HEK293 (cell line): ENCODE measurements at regions not wholly inside any gene's neighbourhood (a gene's known extent, or its start where the extent isn't known, plus 50 kb on each side); places are given as distances from the start of the nearest gene placed in this dataset.

Experiments used
- CTCF ChIA-PET: fragments of 350-600 bp; formaldehyde crosslinking; extraction: SDS; loops from one replicate; lab custom pipeline; 2021; ENCODE audit warnings: antibody characterized with exemption; lab: Yijun Ruan, JAX
- POLR2A ChIA-PET: fragments of 300-600 bp; formaldehyde crosslinking; extraction: SDS; loops from one replicate; lab custom pipeline; 2020; ENCODE audit warnings: antibody characterized with exemption, inconsistent platforms; lab: Yijun Ruan, JAX
- H3K27ac ChIP-seq: fragments of 200-500 bp; sonication (Bioruptor generic); 2 replicates; pipeline ENCODE4 v1.5.1; 2014; ENCODE audit warnings: low read depth, low read length, control low read depth, inconsistent platforms; ENCODE audit errors: extremely low read depth
- H3K36me3 ChIP-seq, 2 experiments: fragments of 200-500 bp in 1 of 2; sonication (Bioruptor generic) in 1 of 2; 1 replicate in 1 of 2; 2 replicates in 1 of 2; pipeline ENCODE4 v1.5.1; 2014 to 2017; ENCODE audit warnings: inconsistent platforms in 2 of 2, low read length in 2 of 2; ENCODE audit not compliant: control insufficient read depth in 2 of 2, insufficient read depth in 1 of 2
- H3K4me1 ChIP-seq: fragments of 200-500 bp; sonication (Bioruptor generic); 2 replicates; pipeline ENCODE4 v1.5.1; 2014; ENCODE audit warnings: mild to moderate bottlenecking, low read length, inconsistent platforms; ENCODE audit not compliant: control insufficient read depth, insufficient read depth
- H3K4me3 ChIP-seq: 2 replicates; pipeline ENCODE4 v1.5.1; 2011; ENCODE audit warnings: low read depth, mild to moderate bottlenecking, control low read depth, low read length, moderate library complexity
- H3K9me3 ChIP-seq: fragments of 200-500 bp; sonication (Bioruptor generic); 2 replicates; pipeline ENCODE4 v1.5.1; 2014; ENCODE audit warnings: low read depth, low read length, inconsistent platforms; ENCODE audit not compliant: control insufficient read depth, insufficient read depth
- BCL11A ChIP-seq: fragments of 450-650 bp; formaldehyde crosslinking; IDR thresholded peaks from 2 replicates; pipeline ENCODE4 v1.5.1; 2016; ENCODE audit warnings: low read depth, missing biosample characterization, missing genetic modification characterization
- BCL6B ChIP-seq: fragments of 450-650 bp; formaldehyde crosslinking; IDR thresholded peaks from 2 replicates; pipeline ENCODE4 v1.5.1; 2017; ENCODE audit warnings: missing biosample characterization, missing genetic modification characterization
- FEZF1 ChIP-seq: fragments of 450-650 bp; formaldehyde crosslinking; IDR thresholded peaks from 2 replicates; pipeline ENCODE4 v1.5.1; 2016; ENCODE audit warnings: missing biosample characterization, missing genetic modification characterization
- GLIS1 ChIP-seq: fragments of 450-650 bp; formaldehyde crosslinking; IDR thresholded peaks from 2 replicates; pipeline ENCODE4 v1.5.1; 2016; ENCODE audit warnings: missing biosample characterization, missing genetic modification characterization
- MYNN ChIP-seq: fragments of 450-650 bp; formaldehyde crosslinking; IDR thresholded peaks from 2 replicates; pipeline ENCODE4 v1.5.1; 2016; ENCODE audit warnings: missing biosample characterization, missing genetic modification characterization, borderline replicate concordance
- PBX3 ChIP-seq: sonication (generic); formaldehyde crosslinking; IDR thresholded peaks from 2 replicates; pipeline ENCODE4 v1.8.1; 2022; ENCODE audit warnings: mild to moderate bottlenecking, moderate library complexity, missing genetic modification reagents
- PRDM6 ChIP-seq: fragments of 450-650 bp; formaldehyde crosslinking; IDR thresholded peaks from 2 replicates; pipeline ENCODE4 v1.5.1; 2017; ENCODE audit warnings: missing biosample characterization, missing genetic modification characterization
- SP7 ChIP-seq: fragments of 450-650 bp; formaldehyde crosslinking; IDR thresholded peaks from 2 replicates; pipeline ENCODE4 v1.5.1; 2016; ENCODE audit warnings: missing biosample characterization, missing genetic modification characterization
- ZNF211 ChIP-seq: fragments of 450-650 bp; formaldehyde crosslinking; IDR thresholded peaks from 2 replicates; pipeline ENCODE4 v1.5.1; 2016; ENCODE audit warnings: low read depth, missing biosample characterization, missing genetic modification characterization
- ZNF223 ChIP-seq: fragments of 450-650 bp; formaldehyde crosslinking; IDR thresholded peaks from 2 replicates; pipeline ENCODE4 v1.5.1; 2016; ENCODE audit warnings: missing biosample characterization, missing genetic modification characterization
- ZNF239 ChIP-seq: fragments of 450-650 bp; formaldehyde crosslinking; IDR thresholded peaks from 2 replicates; pipeline ENCODE4 v1.5.1; 2016; ENCODE audit warnings: missing biosample characterization, missing genetic modification characterization
- ZNF280C ChIP-seq: fragments of 450-650 bp; formaldehyde crosslinking; IDR thresholded peaks from 2 replicates; pipeline ENCODE4 v1.5.1; 2016; ENCODE audit warnings: missing biosample characterization, missing genetic modification characterization
- ZNF280D ChIP-seq: fragments of 450-650 bp; formaldehyde crosslinking; IDR thresholded peaks from 2 replicates; pipeline ENCODE4 v1.5.1; 2016; ENCODE audit warnings: missing biosample characterization, missing genetic modification characterization
- ZNF324 ChIP-seq: fragments of 450-650 bp; formaldehyde crosslinking; IDR thresholded peaks from 2 replicates; pipeline ENCODE4 v1.5.1; 2016; ENCODE audit warnings: missing biosample characterization, missing genetic modification characterization
- ZNF354C ChIP-seq: fragments of 450-650 bp; formaldehyde crosslinking; IDR thresholded peaks from 2 replicates; pipeline ENCODE4 v1.5.1; 2016; ENCODE audit warnings: missing biosample characterization, missing genetic modification characterization, low read depth, borderline replicate concordance
- ZNF433 ChIP-seq: fragments of 450-650 bp; formaldehyde crosslinking; IDR thresholded peaks from 2 replicates; pipeline ENCODE4 v1.5.1; 2016; ENCODE audit warnings: missing biosample characterization, missing genetic modification characterization, low read depth
- ZNF645 ChIP-seq: fragments of 450-650 bp; formaldehyde crosslinking; IDR thresholded peaks from 2 replicates; pipeline ENCODE4; 2016; ENCODE audit warnings: missing biosample characterization, missing genetic modification characterization
- ZNF654 ChIP-seq: fragments of 450-650 bp; formaldehyde crosslinking; IDR thresholded peaks from 2 replicates; pipeline ENCODE4 v1.5.1; 2016; ENCODE audit warnings: low read depth, missing biosample characterization, missing genetic modification characterization
- ZNF76 ChIP-seq: fragments of 450-650 bp; formaldehyde crosslinking; IDR thresholded peaks from 2 replicates; pipeline ENCODE4; 2016; ENCODE audit warnings: low read depth, missing biosample characterization, missing genetic modification characterization, borderline replicate concordance
- ZSCAN18 ChIP-seq: fragments of 450-650 bp; formaldehyde crosslinking; IDR thresholded peaks from 2 replicates; pipeline ENCODE4 v1.5.1; 2016; ENCODE audit warnings: missing biosample characterization, missing genetic modification characterization
- ZXDB ChIP-seq: fragments of 450-650 bp; formaldehyde crosslinking; IDR thresholded peaks from 2 replicates; pipeline ENCODE4 v1.5.1; 2016; ENCODE audit warnings: missing biosample characterization, missing genetic modification characterization

GRCh38 chr1:14486401-14487201 is 111.9 kb upstream of the KAZN start:
- no peak for TF ChIP-seq PBX3 (CRISPR knock-in tag)
- TF ChIP-seq ZNF433 = no peak
- no peak for TF ChIP-seq ZNF645 (tag by site-specific recombination)
- no peak for TF ChIP-seq ZNF324 (tag by site-specific recombination)
- no peak for TF ChIP-seq ZSCAN18 (tag by site-specific recombination)
- no peak for TF ChIP-seq SP7 (tag by site-specific recombination)
- TF ChIP-seq ZNF223 (tag by site-specific recombination) = no peak
- TF ChIP-seq ZNF354C (tag by site-specific recombination) = no peak
- no peak for TF ChIP-seq ZNF239 (tag by site-specific recombination)
- TF ChIP-seq PRDM6 (tag by site-specific recombination) = no peak
- TF ChIP-seq BCL11A (tag by site-specific recombination) = no peak
- TF ChIP-seq GLIS1 (tag by site-specific recombination) = no peak
- TF ChIP-seq MYNN (tag by site-specific recombination) = no peak
- no peak overlapping the region for H3K4me3 ChIP-seq
- no peaks in the 10 kb centered on the region for H3K4me1 ChIP-seq
- H3K36me3 ChIP-seq = no peaks in the 10 kb centered on the region
- POLR2A ChIA-PET = interaction anchor here (0.6 kb wide), 2 partner anchors 11 to 426 kb away, joined by 4 read pairs; no protein-coding TSS in a partner anchor
- CTCF ChIA-PET = no interaction called here
- H3K9me3 ChIP-seq = no peaks in the 10 kb centered on the region
- H3K27ac ChIP-seq = no peak overlapping the region

GRCh38 chr1:14487671-14488070 is 110.8 kb upstream of the KAZN start:
- Histone ChIP-seq H3K9me3 (no peaks in the 10 kb centered on the region), H3K4me3 (no peak overlapping the region), H3K27ac (no peak overlapping the region), H3K36me3 (no peaks in the 10 kb centered on the region), H3K4me1 (no peaks in the 10 kb centered on the region)
- CTCF ChIA-PET = interaction anchor here (0.5 kb wide), 1 partner anchor 91 kb away, joined by 3 read pairs; no protein-coding TSS in a partner anchor
- POLR2A ChIA-PET = no interaction called here
- no peak for TF ChIP-seq ZNF280D (tag by site-specific recombination)
- TF ChIP-seq FEZF1 (tag by site-specific recombination) = no peak
- TF ChIP-seq ZNF654 (tag by site-specific recombination) = no peak
- TF ChIP-seq ZNF211 (tag by site-specific recombination) = no peak
- TF ChIP-seq ZNF280C = no peak
- no peak for TF ChIP-seq BCL6B (tag by site-specific recombination)
- TF ChIP-seq ZNF76 = no peak
- TF ChIP-seq ZXDB (tag by site-specific recombination) = no peak
